Kidney epithelial cell (primary cell): ENCODE measurements at regions not wholly inside any gene's neighbourhood (a gene's known extent, or its start where the extent isn't known, plus 50 kb on each side); places are given as distances from the start of the nearest gene placed in this dataset.

ENCODE experiments used
- DNase-seq: peaks from one replicate; pipeline ENCODE4 v3.0.0-alpha.2; 2010; ENCODE audit warnings: low read depth
- H3K27me3 ChIP-seq: 2 replicates; pipeline ENCODE4 v1.6.0; 2011; ENCODE audit warnings: low read length; ENCODE audit not compliant: control insufficient read depth, insufficient read depth
- H3K36me3 ChIP-seq: 2 replicates; pipeline ENCODE4 v1.5.1; 2011; ENCODE audit warnings: low read length; ENCODE audit not compliant: control insufficient read depth, insufficient read depth
- H3K4me3 ChIP-seq: 2 replicates; pipeline ENCODE4 v1.5.1; 2011; ENCODE audit warnings: low read depth, mild to moderate bottlenecking, control low read depth, low read length
- CTCF ChIP-seq: IDR thresholded peaks from 2 replicates; pipeline ENCODE4 v1.5.1; 2011; ENCODE audit warnings: mild to moderate bottlenecking, moderate library complexity, low read length, control low read depth, inconsistent platforms; ENCODE audit not compliant: insufficient read depth, poor library complexity, severe bottlenecking

GRCh38 chr13:27327633-27328032 is 57.0 kb downstream of the RASL11A start:
- Histone ChIP-seq H3K27me3 (peaks cover 7% of the 10 kb centered on the region), H3K36me3 (no peaks in the 10 kb centered on the region), H3K4me3 (no peak overlapping the region)
- no peak for TF ChIP-seq CTCF
- DNase-seq: no peak

- TF ChIP-seq CTCF: no peak
- Histone ChIP-seq H3K27me3 (peaks cover 7% of the 10 kb centered on the region), H3K4me3 (no peak overlapping the region), H3K36me3 (no peaks in the 10 kb centered on the region)
- DNase-seq: no peak
Measured at GRCh38 chr13:27329210-27329609, 58.6 kb downstream of the RASL11A start.

GRCh38 chr13:27334774-27335435 is 64.3 kb downstream of the RASL11A start:
- no peak for TF ChIP-seq CTCF
- no peak overlapping the region for H3K4me3 ChIP-seq
- peaks cover 1% of the 10 kb centered on the region for H3K27me3 ChIP-seq
- no peak for DNase-seq
- H3K36me3 ChIP-seq: no peaks in the 10 kb centered on the region

- H3K4me3 ChIP-seq: no peak overlapping the region
- H3K27me3 ChIP-seq: no peaks in the 10 kb centered on the region
- no peak for TF ChIP-seq CTCF
- no peak for DNase-seq
- no peaks in the 10 kb centered on the region for H3K36me3 ChIP-seq
Measured at GRCh38 chr13:27336014-27336673, 65.5 kb downstream of the RASL11A start.

- no peak for DNase-seq
- no peaks in the 10 kb centered on the region for H3K36me3 ChIP-seq
- no peaks in the 10 kb centered on the region for H3K27me3 ChIP-seq
- TF ChIP-seq CTCF: no peak
- no peak overlapping the region for H3K4me3 ChIP-seq
Measured at GRCh38 chr13:27338207-27338606, 67.6 kb downstream of the RASL11A start.

GRCh38 chr13:27338816-27339215 is 68.2 kb downstream of the RASL11A start:
- TF ChIP-seq CTCF: peak; percentile 28
- H3K36me3 ChIP-seq: no peaks in the 10 kb centered on the region
- H3K27me3 ChIP-seq: no peaks in the 10 kb centered on the region
- no peak for DNase-seq
- H3K4me3 ChIP-seq: no peak overlapping the region
